AG09319 (cell line): ENCODE measurements at regions not wholly inside any gene's neighbourhood (a gene's known extent, or its start where the extent isn't known, plus 50 kb on each side); places are given as distances from the start of the nearest gene placed in this dataset.

Source experiments
- DNase-seq: peaks from one replicate; pipeline ENCODE4 v3.0.0-alpha.2; 2010; ENCODE audit warnings: low read depth; ENCODE audit errors: extremely low read depth
- CTCF ChIP-seq: IDR thresholded peaks from 2 replicates; pipeline ENCODE4 v1.5.1; 2011; ENCODE audit warnings: low read depth, mild to moderate bottlenecking, inconsistent platforms, low read length, moderate library complexity

- no peak for TF ChIP-seq CTCF
- DNase-seq: no peak
Measured at GRCh38 chr17:14771543-14771942, 470.7 kb downstream of the HS3ST3B1 start.

GRCh38 chr17:14768923-14769322, 468.0 kb downstream of the HS3ST3B1 start:
- no peak for DNase-seq
- no peak; the same call in 1 of the 2 replicates for TF ChIP-seq CTCF

- no peak for TF ChIP-seq CTCF
Measured at GRCh38 chr17:14762736-14763479, 462.0 kb downstream of the HS3ST3B1 start.

GRCh38 chr17:14760719-14761411, 460.0 kb downstream of the HS3ST3B1 start:
- DNase-seq: no peak

More at GRCh38 chr17:14762736-14763479, 462.0 kb downstream of the HS3ST3B1 start:
- DNase-seq: no peak

GRCh38 chr17:14760212-14760611, 459.3 kb downstream of the HS3ST3B1 start:
- TF ChIP-seq CTCF: no peak
- DNase-seq: no peak

More at GRCh38 chr17:14760719-14761411, 460.0 kb downstream of the HS3ST3B1 start:
- TF ChIP-seq CTCF: no peak

- no peak for DNase-seq
- no peak for TF ChIP-seq CTCF
Measured at GRCh38 chr17:14759325-14759724, 458.4 kb downstream of the HS3ST3B1 start.

GRCh38 chr17:14756479-14756878, 455.6 kb downstream of the HS3ST3B1 start:
- DNase-seq: no peak
- no peak for TF ChIP-seq CTCF
